A673 (cell line): ENCODE measurements at regions not wholly inside any gene's neighbourhood (a gene's known extent, or its start where the extent isn't known, plus 50 kb on each side); places are given as distances from the start of the nearest gene placed in this dataset.
A peak's percentile ranks its signal among the peaks of the same experiment; 100 is the strongest.

Source experiments
- BruUV-seq: library from RNA; stranded (reverse); fragments of 400-500 nt; replicated peaks from 2 replicates; lab custom pipeline; 2021; lab: Mats Ljungman, UMichigan
- CTCF ChIA-PET: fragments of 300-600 bp; sonication (Branson Sonifier 250); formaldehyde crosslinking; loops from one replicate; lab custom pipeline; 2022; ENCODE audit warnings: antibody characterized with exemption; lab: Charles Lee
- POLR2A ChIA-PET: fragments of 300-600 bp; sonication (Branson Sonifier 250); formaldehyde crosslinking; loops from one replicate; lab custom pipeline; 2022; ENCODE audit warnings: antibody characterized with exemption; ENCODE audit not compliant: low non-redundant PET; lab: Charles Lee
- DNase-seq: peaks from one replicate; pipeline ENCODE4 v3.0.0-alpha.2; 2015; ENCODE audit warnings: low spot score
- H3K27ac ChIP-seq: fragments of 200-600 bp; sonication (generic); 2 replicates; pipeline ENCODE4 v1.5.1; 2016; ENCODE audit warnings: mixed run types, low read depth, mild to moderate bottlenecking, mixed read lengths, antibody characterized with exemption, low read length; ENCODE audit not compliant: poor library complexity, severe bottlenecking
- H3K27me3 ChIP-seq: fragments of 200-600 bp; sonication (generic); replicated peaks from 2 replicates; pipeline ENCODE4 v1.6.1; 2017; ENCODE audit warnings: mixed run types, low read depth, mild to moderate bottlenecking, mixed read lengths, antibody characterized with exemption, low read length; ENCODE audit not compliant: insufficient read depth, poor library complexity
- H3K36me3 ChIP-seq: fragments of 200-600 bp; sonication (generic); 2 replicates; pipeline ENCODE4 v1.6.1; 2016; ENCODE audit warnings: mixed run types, mild to moderate bottlenecking, mixed read lengths, antibody characterized with exemption, low read length; ENCODE audit not compliant: insufficient read depth, poor library complexity, severe bottlenecking
- H3K4me1 ChIP-seq: fragments of 200-600 bp; sonication (generic); 2 replicates; pipeline ENCODE4 v1.6.1; 2017; ENCODE audit warnings: mixed run types, mild to moderate bottlenecking, mixed read lengths, antibody characterized with exemption, low read length; ENCODE audit not compliant: insufficient read depth, poor library complexity, severe bottlenecking
- H3K4me3 ChIP-seq: fragments of 200-600 bp; sonication (generic); 2 replicates; pipeline ENCODE4 v1.5.1; 2016; ENCODE audit warnings: low read depth, mixed run types, mild to moderate bottlenecking, mixed read lengths, low read length; ENCODE audit not compliant: poor library complexity, severe bottlenecking
- H3K9me3 ChIP-seq: fragments of 200-600 bp; sonication (generic); 2 replicates; pipeline ENCODE4 v1.6.1; 2016; ENCODE audit warnings: mixed run types, low read depth, mild to moderate bottlenecking, mixed read lengths, antibody characterized with exemption, low read length; ENCODE audit not compliant: poor library complexity, severe bottlenecking
- EZH2 ChIP-seq: fragments of 200-600 bp; sonication (generic); IDR thresholded peaks from 2 replicates; pipeline ENCODE4 v1.6.1; 2017; ENCODE audit warnings: borderline replicate concordance, low read depth, mild to moderate bottlenecking, mixed read lengths, antibody characterized with exemption, low read length; ENCODE audit not compliant: poor library complexity, severe bottlenecking
- intact Hi-C: fragments of 100-400 bp; cut with micrococcal nuclease; formaldehyde crosslinking; loops from one replicate; pipeline ENCODE4 v1.10.0; 2022; ENCODE audit not compliant: unreplicated experiment
- TF ChIP-seq, protein P1 (sequence below): fragments of 300-800, 200-600 bp; sonication (generic); conservative IDR thresholded peaks from 2 replicates; pipeline ENCODE4 v1.5.1; 2017; ENCODE audit warnings: low read depth, mild to moderate bottlenecking, antibody characterized with exemption, low read length, moderate library complexity, mixed read lengths

DNA sequence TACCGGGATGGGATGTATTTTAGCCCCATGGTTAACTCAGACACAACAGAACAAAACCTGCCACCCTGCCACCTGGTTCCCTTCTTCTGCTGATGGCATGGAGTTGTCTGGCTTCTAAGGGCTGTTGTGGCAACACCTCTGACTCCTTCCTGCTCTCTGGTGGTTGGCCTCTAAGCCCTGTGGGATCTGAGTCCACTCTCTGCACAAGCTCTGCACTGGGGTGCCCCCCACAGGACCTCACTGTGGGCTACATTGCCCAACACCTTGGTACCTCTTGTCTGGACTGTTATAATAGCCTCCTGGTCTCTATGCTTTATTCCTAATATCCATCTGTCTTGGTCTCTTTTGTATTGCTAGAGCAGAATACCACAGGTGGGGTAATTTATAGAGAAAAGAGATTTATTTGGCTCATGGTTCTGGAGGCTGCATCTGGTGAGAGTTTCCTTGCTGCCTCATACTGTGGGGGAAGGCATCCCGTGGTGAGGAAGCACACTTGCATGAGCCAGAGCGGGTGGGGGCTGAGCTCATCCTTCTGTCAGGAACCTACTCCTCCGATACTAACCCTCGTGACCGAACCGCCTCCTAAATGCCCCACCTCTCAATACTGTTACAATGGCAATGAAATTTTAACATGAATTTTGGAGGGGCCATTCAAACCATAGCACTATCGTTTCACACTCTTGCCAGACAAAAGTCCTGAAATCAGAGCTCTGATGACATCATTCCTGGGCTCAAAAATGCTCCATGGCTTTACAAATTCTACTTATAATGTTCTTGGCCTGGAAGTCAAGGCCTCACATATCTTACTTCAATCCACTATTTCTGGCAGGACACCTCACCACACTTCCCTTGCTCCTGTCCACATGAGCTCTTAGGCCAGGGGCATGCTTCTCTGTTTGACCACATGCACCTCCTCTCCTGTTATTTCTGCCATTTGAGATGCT lies 127.2 kb downstream of the PAX1 start:
- intact Hi-C loops: no loop called here
- ChIA-PET CTCF (no interaction called here), POLR2A (no interaction called here)
- Histone ChIP-seq H3K4me1 (no peaks in the 10 kb centered on the region), H3K27ac (no peak overlapping the region), H3K27me3 (peaks cover 38% of the 10 kb centered on the region), H3K36me3 (no peaks in the 10 kb centered on the region), H3K4me3 (no peak overlapping the region), H3K9me3 (no peaks in the 10 kb centered on the region)
- peak; percentile 6 for DNase-seq
- TF ChIP-seq, protein P1, sequence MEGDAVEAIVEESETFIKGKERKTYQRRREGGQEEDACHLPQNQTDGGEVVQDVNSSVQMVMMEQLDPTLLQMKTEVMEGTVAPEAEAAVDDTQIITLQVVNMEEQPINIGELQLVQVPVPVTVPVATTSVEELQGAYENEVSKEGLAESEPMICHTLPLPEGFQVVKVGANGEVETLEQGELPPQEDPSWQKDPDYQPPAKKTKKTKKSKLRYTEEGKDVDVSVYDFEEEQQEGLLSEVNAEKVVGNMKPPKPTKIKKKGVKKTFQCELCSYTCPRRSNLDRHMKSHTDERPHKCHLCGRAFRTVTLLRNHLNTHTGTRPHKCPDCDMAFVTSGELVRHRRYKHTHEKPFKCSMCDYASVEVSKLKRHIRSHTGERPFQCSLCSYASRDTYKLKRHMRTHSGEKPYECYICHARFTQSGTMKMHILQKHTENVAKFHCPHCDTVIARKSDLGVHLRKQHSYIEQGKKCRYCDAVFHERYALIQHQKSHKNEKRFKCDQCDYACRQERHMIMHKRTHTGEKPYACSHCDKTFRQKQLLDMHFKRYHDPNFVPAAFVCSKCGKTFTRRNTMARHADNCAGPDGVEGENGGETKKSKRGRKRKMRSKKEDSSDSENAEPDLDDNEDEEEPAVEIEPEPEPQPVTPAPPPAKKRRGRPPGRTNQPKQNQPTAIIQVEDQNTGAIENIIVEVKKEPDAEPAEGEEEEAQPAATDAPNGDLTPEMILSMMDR: no peak
- no peak for TF ChIP-seq EZH2
- BruUV-seq: no TSS peak

DNA sequence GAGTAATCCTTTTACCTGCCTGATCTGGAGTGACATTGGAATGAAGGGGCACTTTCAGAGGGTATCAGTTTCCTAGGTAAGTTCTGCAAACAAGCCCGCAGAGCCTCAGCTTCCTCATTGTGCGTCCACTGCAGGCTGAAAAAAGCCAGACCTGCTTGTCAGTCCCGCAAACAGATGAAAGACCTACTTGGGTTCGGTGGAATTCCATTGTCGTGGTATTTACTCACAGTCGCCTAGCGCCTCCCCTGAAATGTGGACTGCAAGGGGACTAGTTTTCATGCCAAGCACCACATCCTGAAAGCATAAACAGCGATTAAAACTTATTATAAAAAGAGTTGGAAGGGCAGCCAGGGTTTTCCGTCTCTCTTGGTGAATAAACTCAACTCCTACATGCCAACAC lies 121.5 kb downstream of the PAX1 start:
- CTCF ChIA-PET: no interaction called here
- BruUV-seq: no TSS peak
- H3K27ac ChIP-seq: no peak overlapping the region
- intact Hi-C loops: no loop called here
- H3K4me3 ChIP-seq: no peak overlapping the region
- no peaks in the 10 kb centered on the region for H3K4me1 ChIP-seq
- TF ChIP-seq, protein P1: no peak
- TF ChIP-seq EZH2: no peak
- POLR2A ChIA-PET: no interaction called here
- no peak for DNase-seq
- H3K36me3 ChIP-seq: no peaks in the 10 kb centered on the region
- H3K27me3 ChIP-seq: peaks cover 21% of the 10 kb centered on the region
- no peaks in the 10 kb centered on the region for H3K9me3 ChIP-seq

DNA sequence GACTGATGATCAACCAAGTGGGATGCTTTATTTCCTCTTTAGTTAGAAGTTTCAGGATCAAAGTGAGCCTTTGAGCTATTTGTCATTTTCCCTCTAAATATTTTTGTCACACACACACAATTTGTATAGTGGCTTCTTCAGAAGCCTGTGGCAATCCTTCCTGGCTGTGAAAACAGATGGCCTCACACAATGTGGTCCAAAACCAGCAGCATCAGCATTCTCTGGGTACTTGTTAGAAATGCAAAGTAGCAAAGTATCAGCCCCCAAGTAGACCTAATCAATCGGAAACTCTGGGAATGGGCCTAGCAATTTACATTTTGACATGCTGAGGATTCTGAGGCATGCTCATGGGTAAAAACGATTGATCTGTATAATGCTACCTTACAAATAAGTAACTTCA lies 115.9 kb downstream of the PAX1 start:
- H3K9me3 ChIP-seq: no peaks in the 10 kb centered on the region
- POLR2A ChIA-PET: no interaction called here
- H3K36me3 ChIP-seq: no peaks in the 10 kb centered on the region
- CTCF ChIA-PET: no interaction called here
- no peak overlapping the region for H3K4me3 ChIP-seq
- TF ChIP-seq, protein P1: no peak
- H3K4me1 ChIP-seq: no peaks in the 10 kb centered on the region
- H3K27ac ChIP-seq: no peak overlapping the region
- intact Hi-C loops: no loop called here
- no peak for DNase-seq
- peaks cover 19% of the 10 kb centered on the region for H3K27me3 ChIP-seq
- no TSS peak for BruUV-seq
